ENCODE measurements at regions not wholly inside any gene's neighbourhood (a gene's known extent, or its start where the extent isn't known, plus 50 kb on each side); places are given as distances from the start of the nearest gene placed in this dataset.
A peak's percentile ranks its signal among the peaks of the same experiment; 100 is the strongest.
"Not testable (repeated sequence)": the region's sequence is repeated elsewhere in the genome, so short reads cannot be mapped to it uniquely, and the experiment has no call there.

- in situ Hi-C loops (cut with HindIII; ENCODE audit: low pct_ligation_motif_present, low pct_unique_long_range_greater_than_20kb, low sequenced_read_pairs), result no loop called here
- no peak for DNase-seq
These were observed 427.1 kb downstream of the RND3 start for GRCh38 chr2:150060341-150060740.

- in situ Hi-C loops (cut with HindIII; ENCODE audit: low pct_ligation_motif_present, low pct_unique_long_range_greater_than_20kb, low sequenced_read_pairs), result not testable (repeated sequence)
These were observed 427.8 kb downstream of the RND3 start for GRCh38 chr2:150059676-150060075.

GRCh38 chr2:150052457-150052856 lies 435.0 kb downstream of the RND3 start:
- in situ Hi-C loops (cut with HindIII; ENCODE audit: low pct_ligation_motif_present, low pct_unique_long_range_greater_than_20kb, low sequenced_read_pairs), result no loop called here
- DNase-seq, result no peak

More at GRCh38 chr2:150059676-150060075, 427.8 kb downstream of the RND3 start:
- DNase-seq, result not testable (repeated sequence)

- DNase-seq, result no peak
These were observed 436.5 kb downstream of the RND3 start for GRCh38 chr2:150051004-150051403.

GRCh38 chr2:150050036-150050435 lies 437.4 kb downstream of the RND3 start:
- no peak for DNase-seq
- in situ Hi-C loops (cut with HindIII; ENCODE audit: low pct_ligation_motif_present, low pct_unique_long_range_greater_than_20kb, low sequenced_read_pairs), result no loop called here

More at GRCh38 chr2:150051004-150051403, 436.5 kb downstream of the RND3 start:
- in situ Hi-C loops (cut with HindIII; ENCODE audit: low pct_ligation_motif_present, low pct_unique_long_range_greater_than_20kb, low sequenced_read_pairs), result no loop called here

- in situ Hi-C loops (cut with HindIII; ENCODE audit: low pct_ligation_motif_present, low pct_unique_long_range_greater_than_20kb, low sequenced_read_pairs), result no loop called here
- no peak for DNase-seq
These were observed 439.7 kb downstream of the RND3 start for GRCh38 chr2:150047620-150048222.

- in situ Hi-C loops (cut with HindIII; ENCODE audit: low pct_ligation_motif_present, low pct_unique_long_range_greater_than_20kb, low sequenced_read_pairs), result no loop called here
- no peak for DNase-seq
These were observed 440.7 kb downstream of the RND3 start for GRCh38 chr2:150046810-150047209.

- in situ Hi-C loops (cut with HindIII; ENCODE audit: low pct_ligation_motif_present, low pct_unique_long_range_greater_than_20kb, low sequenced_read_pairs), result no loop called here
- DNase-seq, result peak; percentile 6
These were observed 441.3 kb downstream of the RND3 start for GRCh38 chr2:150046211-150046610.

GRCh38 chr2:150045601-150046000 lies 441.9 kb downstream of the RND3 start:
- in situ Hi-C loops (cut with HindIII; ENCODE audit: low pct_ligation_motif_present, low pct_unique_long_range_greater_than_20kb, low sequenced_read_pairs), result no loop called here
- DNase-seq, result no peak

GRCh38 chr2:150043172-150043500 lies 444.3 kb downstream of the RND3 start:
- in situ Hi-C loops (cut with HindIII; ENCODE audit: low pct_ligation_motif_present, low pct_unique_long_range_greater_than_20kb, low sequenced_read_pairs), result no loop called here
- DNase-seq, result no peak

GRCh38 chr2:150042500-150043171 lies 444.8 kb downstream of the RND3 start:
- in situ Hi-C loops (cut with HindIII; ENCODE audit: low pct_ligation_motif_present, low pct_unique_long_range_greater_than_20kb, low sequenced_read_pairs), result no loop called here
- no peak for DNase-seq

- in situ Hi-C loops (cut with HindIII; ENCODE audit: low pct_ligation_motif_present, low pct_unique_long_range_greater_than_20kb, low sequenced_read_pairs), result no loop called here
- no peak for DNase-seq
These were observed 445.6 kb downstream of the RND3 start for GRCh38 chr2:150041722-150042425.

- in situ Hi-C loops (cut with HindIII; ENCODE audit: low pct_ligation_motif_present, low pct_unique_long_range_greater_than_20kb, low sequenced_read_pairs), result no loop called here
- DNase-seq, result peak; percentile 22
These were observed 449.0 kb upstream of the MMADHC start for GRCh38 chr2:150036622-150037021.

- no peak for DNase-seq
- in situ Hi-C loops (cut with HindIII; ENCODE audit: low pct_ligation_motif_present, low pct_unique_long_range_greater_than_20kb, low sequenced_read_pairs), result no loop called here
These were observed 447.1 kb upstream of the MMADHC start for GRCh38 chr2:150034665-150035064.

- in situ Hi-C loops (cut with HindIII; ENCODE audit: low pct_ligation_motif_present, low pct_unique_long_range_greater_than_20kb, low sequenced_read_pairs), result no loop called here
- DNase-seq, result no peak
These were observed 443.0 kb upstream of the MMADHC start for GRCh38 chr2:150030436-150031190.

- in situ Hi-C loops (cut with HindIII; ENCODE audit: low pct_ligation_motif_present, low pct_unique_long_range_greater_than_20kb, low sequenced_read_pairs), result no loop called here
- DNase-seq, result no peak
These were observed 440.7 kb upstream of the MMADHC start for GRCh38 chr2:150028322-150028721.

- no peak for DNase-seq
- in situ Hi-C loops (cut with HindIII; ENCODE audit: low pct_ligation_motif_present, low pct_unique_long_range_greater_than_20kb, low sequenced_read_pairs), result no loop called here
These were observed 439.6 kb upstream of the MMADHC start for GRCh38 chr2:150027164-150027563.

GRCh38 chr2:150023663-150024062 lies 436.1 kb upstream of the MMADHC start:
- in situ Hi-C loops (cut with HindIII; ENCODE audit: low pct_ligation_motif_present, low pct_unique_long_range_greater_than_20kb, low sequenced_read_pairs), result no loop called here
- DNase-seq, result no peak

GRCh38 chr2:150023044-150023443 lies 435.5 kb upstream of the MMADHC start:
- in situ Hi-C loops (cut with HindIII; ENCODE audit: low pct_ligation_motif_present, low pct_unique_long_range_greater_than_20kb, low sequenced_read_pairs), result no loop called here

More at GRCh38 chr2:150023044-150023443, 435.5 kb upstream of the MMADHC start:
- DNase-seq, result no peak

Measured in ACHN (cell line).